AG09309 (cell line): ENCODE measurements at regions not wholly inside any gene's neighbourhood (a gene's known extent, or its start where the extent isn't known, plus 50 kb on each side); places are given as distances from the start of the nearest gene placed in this dataset.
"Not testable (repeated sequence)": the region's sequence is repeated elsewhere in the genome, so short reads cannot be mapped to it uniquely, and the experiment has no call there.

Source experiments
- DNase-seq: peaks from one replicate; pipeline ENCODE4 v3.0.0-alpha.2; 2010; ENCODE audit warnings: low read depth
- H3K4me3 ChIP-seq: 2 replicates; pipeline ENCODE4 v1.5.1; 2011; ENCODE audit warnings: mild to moderate bottlenecking, low read depth, low read length, moderate library complexity; ENCODE audit not compliant: control insufficient read depth
- TF ChIP-seq, protein P1 (sequence below): IDR thresholded peaks from 2 replicates; pipeline ENCODE4 v1.5.1; 2011; ENCODE audit warnings: mild to moderate bottlenecking, low read depth, low read length, inconsistent platforms; ENCODE audit not compliant: insufficient read depth, control insufficient read depth; ENCODE audit errors: missing control alignments

DNA sequence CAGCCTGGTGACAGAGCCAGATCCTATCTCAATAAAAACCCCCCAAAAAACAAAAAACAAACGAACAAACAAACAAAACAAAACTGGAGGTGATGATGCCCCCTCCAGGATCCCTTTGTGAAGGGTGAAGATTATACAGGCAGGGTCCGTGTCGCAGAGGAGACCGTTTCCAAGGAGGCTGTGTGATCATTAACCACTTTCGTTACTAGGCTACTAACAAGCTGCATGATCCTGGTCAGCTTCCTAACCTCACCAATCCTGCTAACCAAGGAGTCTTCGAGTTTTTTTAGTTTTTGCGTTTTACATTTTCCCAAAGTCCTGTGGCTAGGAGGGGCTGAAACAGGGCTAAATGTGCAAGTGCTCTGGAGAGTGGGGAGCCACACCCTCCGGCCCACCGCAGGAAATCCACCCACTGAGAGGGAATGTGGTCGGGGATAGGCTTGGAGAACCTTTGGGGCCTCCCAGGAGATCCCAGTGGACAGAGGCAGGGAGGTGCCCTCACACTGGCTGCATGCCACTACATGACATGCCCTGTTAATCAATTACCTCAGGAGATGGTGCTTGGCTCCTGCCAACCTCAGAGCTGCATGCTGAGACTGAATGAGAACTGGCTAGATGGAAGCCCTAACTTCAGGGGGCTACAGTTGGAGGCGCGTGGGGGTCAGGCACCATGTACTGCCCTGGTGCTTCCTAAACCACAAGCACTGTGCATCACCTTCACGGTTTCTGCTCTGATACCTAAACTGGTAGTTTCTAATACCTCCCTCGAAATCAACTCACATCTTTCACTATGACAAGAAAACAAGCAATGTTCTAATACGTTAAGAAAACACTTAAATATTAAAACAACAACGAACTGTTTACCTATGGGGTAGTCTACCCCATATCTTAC is 67.5 kb upstream of the RGPD5 start:
- no peak overlapping the region for H3K4me3 ChIP-seq
- DNase-seq = no peak
- TF ChIP-seq, protein P1, sequence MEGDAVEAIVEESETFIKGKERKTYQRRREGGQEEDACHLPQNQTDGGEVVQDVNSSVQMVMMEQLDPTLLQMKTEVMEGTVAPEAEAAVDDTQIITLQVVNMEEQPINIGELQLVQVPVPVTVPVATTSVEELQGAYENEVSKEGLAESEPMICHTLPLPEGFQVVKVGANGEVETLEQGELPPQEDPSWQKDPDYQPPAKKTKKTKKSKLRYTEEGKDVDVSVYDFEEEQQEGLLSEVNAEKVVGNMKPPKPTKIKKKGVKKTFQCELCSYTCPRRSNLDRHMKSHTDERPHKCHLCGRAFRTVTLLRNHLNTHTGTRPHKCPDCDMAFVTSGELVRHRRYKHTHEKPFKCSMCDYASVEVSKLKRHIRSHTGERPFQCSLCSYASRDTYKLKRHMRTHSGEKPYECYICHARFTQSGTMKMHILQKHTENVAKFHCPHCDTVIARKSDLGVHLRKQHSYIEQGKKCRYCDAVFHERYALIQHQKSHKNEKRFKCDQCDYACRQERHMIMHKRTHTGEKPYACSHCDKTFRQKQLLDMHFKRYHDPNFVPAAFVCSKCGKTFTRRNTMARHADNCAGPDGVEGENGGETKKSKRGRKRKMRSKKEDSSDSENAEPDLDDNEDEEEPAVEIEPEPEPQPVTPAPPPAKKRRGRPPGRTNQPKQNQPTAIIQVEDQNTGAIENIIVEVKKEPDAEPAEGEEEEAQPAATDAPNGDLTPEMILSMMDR = no peak

DNA sequence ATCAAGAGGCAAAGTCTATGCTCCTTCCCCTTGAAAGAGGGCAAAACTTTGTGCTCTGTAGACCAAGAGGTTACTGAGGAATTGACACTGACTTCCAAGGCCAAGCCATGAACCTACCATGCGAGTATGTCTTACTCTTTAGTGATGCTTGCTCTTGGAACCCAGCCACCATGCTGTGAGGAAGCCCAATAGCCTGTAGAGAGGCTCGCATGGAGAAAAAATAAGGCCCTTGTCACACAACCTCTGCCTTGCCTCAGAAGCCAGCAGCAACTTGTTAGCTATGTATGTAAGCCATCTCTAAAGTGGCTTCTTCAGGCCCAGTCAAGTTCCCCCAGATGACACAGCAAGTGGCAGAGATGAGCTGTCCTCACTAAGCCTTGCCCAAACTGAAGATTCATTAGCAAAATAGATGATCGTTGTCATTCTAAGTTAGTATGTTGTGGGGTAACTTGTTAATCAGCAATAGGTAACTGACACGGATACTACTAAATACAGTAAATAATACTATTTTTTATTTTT is 66.1 kb upstream of the RGPD5 start:
- TF ChIP-seq, protein P1 = no peak
- no peak overlapping the region for H3K4me3 ChIP-seq
- no peak for DNase-seq

DNA sequence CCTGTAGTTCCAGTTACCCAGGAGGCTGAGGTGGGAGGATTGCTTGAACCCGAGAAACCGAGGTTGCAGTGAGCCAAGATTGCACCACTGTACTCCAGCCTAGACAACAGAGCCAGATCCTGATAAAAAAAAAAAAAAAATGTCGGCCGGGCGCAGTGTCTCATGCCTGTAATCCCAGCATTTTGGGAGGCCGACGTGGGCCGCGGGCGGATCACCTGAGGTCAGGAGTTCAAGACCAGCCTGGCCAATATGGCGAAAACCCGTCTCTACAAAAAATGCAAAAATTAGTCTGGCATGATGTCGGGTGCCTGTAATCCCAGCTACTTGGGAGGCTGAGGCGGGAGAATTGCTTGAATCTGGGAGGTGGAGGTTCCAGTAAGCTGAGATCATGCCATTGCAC is 60.4 kb upstream of the RGPD5 start:
- not testable (repeated sequence) for DNase-seq, H3K4me3 ChIP-seq

DNA sequence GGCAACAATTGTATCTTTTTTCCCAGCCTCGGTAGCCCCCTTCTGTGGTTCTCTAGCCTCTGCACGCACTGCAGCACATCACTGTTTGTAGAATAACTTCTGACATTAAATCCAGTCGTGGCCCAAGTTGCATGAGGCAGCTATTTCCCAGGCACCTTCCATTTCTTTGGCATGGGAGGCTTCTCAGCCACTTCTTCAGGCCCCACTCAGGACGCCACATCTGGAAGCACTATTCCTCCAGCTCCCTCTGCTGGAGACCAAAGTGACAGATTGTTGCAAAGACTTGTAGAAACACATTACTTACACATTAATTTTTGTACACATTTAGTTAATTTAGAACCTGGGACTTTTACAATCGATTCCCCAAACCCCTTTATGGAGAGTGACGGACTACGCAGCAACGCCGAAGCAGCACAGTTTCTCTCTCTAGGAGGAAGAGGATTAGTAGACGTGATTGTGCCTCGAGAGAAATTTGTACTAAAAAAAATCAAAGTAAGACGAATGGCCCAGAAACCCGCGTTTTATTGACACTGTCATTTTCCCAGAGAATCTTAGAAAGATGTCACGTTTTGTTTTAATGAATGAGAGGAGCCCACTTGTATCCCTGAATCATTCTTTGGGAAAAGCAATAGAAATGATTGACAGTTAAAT is 57.8 kb upstream of the RGPD5 start:
- no peak for DNase-seq
- TF ChIP-seq, protein P1 = peak; percentile 73
- H3K4me3 ChIP-seq = no peak overlapping the region
